KBM-7 (cell line): ENCODE measurements at regions not wholly inside any gene's neighbourhood (a gene's known extent, or its start where the extent isn't known, plus 50 kb on each side); places are given as distances from the start of the nearest gene placed in this dataset.
"Not testable (repeated sequence)": the region's sequence is repeated elsewhere in the genome, so short reads cannot be mapped to it uniquely, and the experiment has no call there.

Experiments used
- DNase-seq: peaks from one replicate; pipeline ENCODE4 v3.0.0-alpha.2; 2015
- in situ Hi-C: fragments of 300-500 bp; cut with MboI; formaldehyde crosslinking; loops from 2 replicates; pipeline ENCODE4 v1.14.3; 2020; ENCODE audit warnings: low sequenced_read_pairs, low pct_unique_long_range_greater_than_20kb, mixed read lengths

DNA sequence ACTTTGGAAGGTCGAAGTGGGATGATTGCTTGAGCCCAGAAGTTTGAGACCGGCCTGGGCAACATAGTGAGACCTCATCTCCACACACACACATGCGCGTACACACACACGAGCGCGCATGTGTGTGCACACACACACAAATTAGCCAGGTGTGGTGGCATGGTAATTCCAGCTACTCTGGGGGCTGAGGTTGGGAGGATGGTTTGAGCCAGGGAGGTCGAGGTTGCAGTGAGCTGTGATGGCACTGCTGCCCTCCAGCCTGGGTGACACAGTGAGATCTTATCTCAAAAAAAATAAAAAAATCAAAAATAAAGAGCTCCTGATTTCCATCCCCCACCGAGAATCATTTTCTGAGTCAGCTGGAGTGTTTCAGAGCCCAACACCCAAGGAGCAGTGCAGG is 261.5 kb upstream of the PLGLB2 start:
- DNase-seq, in situ Hi-C loops: not testable (repeated sequence)

DNA sequence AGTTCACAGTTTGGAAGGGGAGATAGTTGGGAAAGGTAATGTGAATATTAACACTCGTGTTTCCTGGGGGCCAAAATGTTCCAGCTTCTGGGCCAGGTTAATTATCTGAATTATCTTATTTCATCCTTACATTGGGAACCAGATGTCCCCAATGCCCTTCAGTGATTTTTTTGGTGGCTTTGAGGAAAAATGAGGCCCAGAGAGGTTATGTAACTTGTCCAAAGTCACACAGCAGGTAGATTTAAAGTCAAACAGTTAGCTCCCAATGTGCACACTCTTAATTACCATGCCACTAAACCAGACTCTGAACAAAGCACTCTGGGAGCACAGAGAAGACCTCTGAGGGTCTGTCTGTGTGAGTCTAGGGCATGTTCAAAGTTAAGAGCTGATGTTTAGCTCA is 259.9 kb upstream of the PLGLB2 start:
- in situ Hi-C loops, DNase-seq: not testable (repeated sequence)

DNA sequence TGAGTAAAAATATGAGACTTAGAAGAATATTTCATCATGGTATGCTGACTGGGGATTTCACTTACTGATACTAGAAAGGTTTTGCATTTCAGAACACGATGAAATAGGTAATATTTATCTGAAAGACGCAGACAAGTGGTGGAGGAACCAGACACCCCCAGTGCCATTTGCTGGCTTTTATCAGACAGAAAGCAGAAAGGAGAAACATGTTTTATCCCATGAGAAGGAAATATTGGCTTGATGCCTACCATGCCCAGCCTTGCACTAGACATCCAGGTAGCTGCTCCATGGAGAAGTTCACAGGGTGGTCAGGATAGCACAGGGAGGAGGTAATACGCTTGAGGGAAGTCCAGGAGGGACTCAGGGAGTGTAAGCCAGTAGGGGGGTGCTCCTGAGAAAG is 258.9 kb upstream of the PLGLB2 start:
- in situ Hi-C loops, DNase-seq: not testable (repeated sequence)

DNA sequence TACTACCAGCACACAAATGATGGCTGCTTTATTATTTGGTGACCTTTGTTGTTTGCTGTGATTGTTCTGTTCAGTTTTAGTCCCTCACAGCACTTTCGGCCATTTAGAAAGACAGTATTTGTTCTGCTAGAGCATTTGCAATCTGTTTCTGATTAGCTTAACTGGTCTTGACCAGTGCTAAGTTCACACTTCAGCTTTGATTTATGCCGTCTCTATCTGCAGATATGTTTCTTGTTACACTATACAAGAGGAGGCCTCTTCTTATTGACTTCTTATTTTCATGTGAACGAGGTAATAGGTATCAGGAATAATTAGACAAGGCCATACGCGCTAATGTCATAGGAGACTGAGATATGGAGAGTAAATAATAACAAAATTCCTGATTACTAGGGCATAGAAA is 253.0 kb upstream of the PLGLB2 start:
- in situ Hi-C loops, DNase-seq: not testable (repeated sequence)

DNA sequence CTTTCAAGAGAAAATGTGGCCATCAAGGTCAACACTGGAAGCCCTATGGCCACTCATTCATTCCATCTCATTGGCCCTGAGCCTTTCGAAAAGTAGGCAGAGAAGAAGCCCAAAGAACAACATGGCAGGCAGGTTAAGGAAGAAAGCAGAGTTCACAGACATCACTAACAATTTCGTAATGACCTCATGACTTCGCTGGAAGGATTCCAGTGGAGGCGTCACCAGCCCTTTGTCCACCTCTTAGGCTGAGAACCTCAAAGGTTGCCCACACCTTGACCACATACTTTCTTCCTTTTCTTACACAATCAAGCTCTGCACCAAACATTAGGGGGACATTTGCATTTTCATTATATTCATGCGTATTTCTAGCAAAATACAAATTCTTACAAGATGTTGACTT is 252.4 kb upstream of the PLGLB2 start:
- in situ Hi-C loops, result not testable (repeated sequence)

DNA sequence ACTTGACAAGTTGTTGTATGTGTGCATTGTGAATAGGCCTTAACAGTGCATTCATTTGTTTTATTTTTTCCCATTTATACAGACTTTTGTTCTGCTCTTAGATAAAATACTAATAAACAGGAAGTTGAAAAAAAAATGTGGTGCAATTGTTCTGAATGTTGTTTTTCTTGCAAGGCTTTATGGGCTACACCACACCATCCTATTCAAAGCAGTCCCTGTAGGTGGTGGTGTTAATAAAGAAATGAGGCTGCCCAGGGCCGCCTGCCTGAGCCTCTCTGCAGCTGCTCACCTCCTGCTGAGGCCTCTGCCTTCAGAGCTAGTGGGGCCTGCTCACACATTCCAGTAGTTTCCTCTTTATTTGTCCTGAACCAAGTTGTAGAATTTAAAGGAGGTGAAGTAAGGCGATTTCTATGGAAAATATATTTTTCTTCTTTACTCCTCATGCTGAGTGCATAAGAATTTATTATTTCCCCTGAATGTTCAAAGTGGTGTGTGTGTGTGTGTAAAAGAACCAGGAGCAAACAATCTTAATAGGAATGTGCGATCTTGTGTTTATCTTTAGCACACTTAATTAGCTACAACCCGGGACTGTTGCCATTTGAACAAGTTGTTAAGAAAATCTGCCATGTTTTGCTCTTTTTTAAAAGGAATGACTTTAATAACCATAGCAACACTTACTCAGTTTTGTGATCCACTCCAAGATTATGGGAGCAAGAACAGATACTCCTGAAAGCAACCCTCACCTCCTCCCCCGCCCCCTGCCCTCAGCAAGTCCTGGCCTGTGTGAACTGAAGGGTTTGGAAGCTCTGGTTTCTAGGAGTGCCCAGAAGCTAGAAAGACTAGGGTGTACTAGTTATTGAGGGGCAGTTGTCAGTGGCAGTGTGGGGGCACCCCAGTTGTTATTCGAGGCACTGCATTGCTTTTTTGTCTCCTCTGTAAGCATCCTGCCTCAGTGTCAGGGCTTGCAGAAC is 251.6 kb upstream of the PLGLB2 start:
- in situ Hi-C loops, result not testable (repeated sequence)
- DNase-seq, result peak; percentile 80

More for the DNA sequence above, 252.4 kb upstream of the PLGLB2 start:
- DNase-seq, result not testable (repeated sequence)

DNA sequence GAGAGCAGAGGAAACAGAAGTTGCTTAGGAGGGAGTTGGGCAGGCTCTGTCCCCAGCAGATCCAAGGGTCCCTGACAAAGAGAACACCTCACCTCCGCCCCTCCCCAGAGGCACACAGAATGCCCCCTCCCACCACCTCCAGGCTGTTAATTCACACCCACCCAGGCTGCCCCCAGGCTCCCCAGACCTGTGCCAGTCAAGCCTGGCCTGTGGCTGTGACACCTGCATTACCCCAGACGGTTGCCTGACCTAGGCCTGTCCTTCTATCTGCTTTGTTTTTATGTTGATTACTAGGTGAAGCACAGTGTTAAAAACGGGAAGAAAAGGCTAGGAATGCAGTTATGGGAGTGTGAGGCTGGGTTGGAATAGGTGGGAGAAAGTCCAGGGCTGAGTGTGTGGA is 250.8 kb upstream of the PLGLB2 start:
- in situ Hi-C loops, DNase-seq: not testable (repeated sequence)

DNA sequence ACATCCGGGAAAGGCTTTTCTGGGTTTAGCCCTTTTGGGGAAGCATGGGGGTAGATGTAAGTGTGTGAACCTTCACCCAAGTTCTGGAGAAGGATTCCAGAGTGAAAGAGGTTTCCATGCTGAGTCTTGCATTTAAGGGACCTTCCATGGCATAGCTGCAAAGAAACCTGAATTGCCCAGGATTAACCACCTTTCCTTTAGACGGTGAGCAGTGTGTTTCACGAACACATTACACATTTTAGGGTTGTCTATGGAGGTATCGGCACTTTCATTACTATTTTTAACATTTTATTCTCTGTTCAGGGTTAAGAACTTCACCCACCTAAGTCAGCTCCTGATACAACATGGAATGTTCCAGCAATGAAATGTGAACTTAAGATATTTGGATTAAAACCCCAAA is 250.2 kb upstream of the PLGLB2 start:
- DNase-seq, in situ Hi-C loops: not testable (repeated sequence)

DNA sequence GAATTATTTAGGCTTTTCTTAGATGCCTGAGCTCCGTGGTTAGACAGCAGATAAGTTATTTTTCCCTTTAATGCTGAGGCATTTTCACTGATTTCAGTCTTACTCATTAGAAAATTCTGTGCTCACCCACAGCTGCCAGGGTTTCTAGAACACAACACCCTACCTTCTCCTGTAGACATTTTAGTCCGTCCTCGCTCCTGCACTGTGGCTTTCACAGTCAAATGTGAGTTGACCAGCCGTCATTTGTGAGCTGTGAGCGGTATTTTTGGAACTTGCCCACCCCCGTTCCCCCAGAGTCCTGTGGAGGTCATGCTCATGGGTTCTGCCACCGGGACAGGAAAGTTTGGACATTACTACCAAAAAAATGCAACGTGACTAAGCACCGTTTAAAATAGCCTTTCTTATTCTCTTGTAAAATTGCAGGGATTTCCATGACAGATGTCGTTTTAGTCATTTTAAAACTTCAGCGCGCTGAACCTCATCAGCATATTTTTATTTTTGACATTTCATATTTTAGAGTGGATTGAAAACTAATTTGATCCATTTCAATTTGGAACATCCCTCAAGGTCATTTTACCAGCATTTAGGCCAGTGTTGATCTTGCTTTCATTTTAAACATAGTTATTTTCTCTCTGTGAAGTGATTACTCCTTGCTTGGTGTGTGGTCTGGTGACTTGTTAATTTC is 249.6 kb upstream of the PLGLB2 start:
- DNase-seq, in situ Hi-C loops: not testable (repeated sequence)

DNA sequence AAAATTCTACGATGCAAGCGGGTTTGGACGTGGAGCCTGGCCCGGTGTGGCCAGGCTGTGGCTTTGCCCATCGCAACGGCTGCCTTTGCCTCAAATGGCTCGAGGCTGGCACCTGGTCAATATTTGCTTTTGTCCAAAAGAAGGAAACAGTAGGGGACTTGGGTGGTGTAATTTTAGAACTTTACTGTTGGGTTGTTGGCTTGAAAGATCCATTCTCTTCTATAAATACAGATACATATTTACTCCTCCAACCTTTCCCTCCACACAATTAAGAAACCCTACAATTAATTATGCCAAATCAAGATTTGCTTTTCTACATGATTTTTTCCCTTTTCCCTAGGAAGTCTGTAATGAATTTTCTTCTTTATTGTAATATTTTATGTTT is 249.0 kb upstream of the PLGLB2 start:
- in situ Hi-C loops, DNase-seq: not testable (repeated sequence)

DNA sequence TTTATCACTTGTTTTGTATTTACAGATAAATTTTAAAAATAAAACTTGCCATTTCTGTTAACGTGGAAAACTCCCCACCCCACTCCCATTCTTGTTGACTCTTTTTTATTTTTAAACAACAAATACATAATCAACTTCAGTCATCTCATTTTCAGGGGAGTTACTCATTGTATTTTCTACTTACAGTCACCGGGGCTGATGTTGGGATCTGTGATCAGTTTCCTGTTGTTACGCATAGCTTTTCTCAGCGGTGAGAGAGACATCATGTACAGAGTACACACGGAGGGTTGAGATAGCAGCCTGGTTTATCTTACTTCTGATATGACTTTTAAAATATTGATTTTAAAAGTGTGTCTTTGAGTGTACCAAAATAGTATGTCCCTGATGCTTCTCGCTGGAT is 248.0 kb upstream of the PLGLB2 start:
- DNase-seq, result peak; percentile 29
- in situ Hi-C loops, result not testable (repeated sequence)

DNA sequence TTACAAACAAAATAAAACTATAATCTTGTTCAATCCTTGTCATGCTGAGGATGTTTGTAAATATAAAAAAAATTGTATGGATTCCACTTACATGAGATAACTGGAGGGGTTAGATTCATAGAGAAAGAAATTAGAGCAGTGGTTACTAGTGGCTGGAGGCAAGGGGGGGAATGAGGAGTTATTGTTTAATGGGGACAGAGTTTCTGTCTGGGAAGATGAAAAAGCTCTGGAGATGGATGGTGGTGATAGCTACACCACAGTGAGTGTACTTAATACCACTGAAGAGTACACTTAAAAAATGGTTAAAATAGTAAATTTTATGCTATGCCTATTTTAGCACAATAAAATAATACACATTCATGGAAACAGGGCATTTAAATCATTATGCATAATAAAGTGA is 247.5 kb upstream of the PLGLB2 start:
- in situ Hi-C loops, DNase-seq: not testable (repeated sequence)

DNA sequence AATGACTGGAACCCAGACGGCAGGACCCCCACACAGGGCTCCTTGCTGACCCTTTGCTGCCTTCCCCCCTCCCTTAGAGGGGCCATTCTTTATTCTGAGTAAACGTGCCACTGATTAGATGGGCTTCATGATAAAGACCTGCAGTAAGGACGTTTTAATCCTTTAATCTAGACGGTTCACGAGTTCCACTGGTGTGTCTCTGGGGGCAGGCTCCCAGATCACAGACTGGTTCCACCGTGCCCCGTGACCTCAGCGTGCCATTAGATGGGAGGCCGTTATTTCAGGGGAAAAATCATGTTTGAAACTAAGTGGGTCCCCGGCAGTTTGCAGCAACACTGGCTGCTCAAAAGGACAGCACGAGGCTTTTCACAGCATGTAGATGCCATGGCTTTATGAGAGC is 246.9 kb upstream of the PLGLB2 start:
- peak; percentile 20 for DNase-seq
- in situ Hi-C loops, result not testable (repeated sequence)

DNA sequence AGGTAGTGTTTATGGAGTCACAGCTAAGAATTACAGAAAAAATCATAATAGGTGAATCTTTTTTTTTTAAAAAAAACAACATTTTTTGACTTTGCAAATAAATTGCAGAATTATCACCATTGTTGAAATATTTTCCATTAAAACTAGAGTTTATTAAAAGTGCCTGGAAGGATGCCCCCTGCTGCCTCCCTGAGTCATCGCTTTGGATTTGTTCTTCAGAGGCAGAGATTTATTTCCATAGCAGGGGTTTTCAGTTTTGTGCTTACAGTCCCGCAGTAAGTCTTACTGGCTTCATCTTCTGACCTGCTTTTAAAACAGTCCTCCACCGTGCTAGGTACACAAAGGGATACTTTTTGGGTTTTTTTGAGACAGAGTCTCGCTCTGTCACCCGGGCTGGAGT is 244.9 kb upstream of the PLGLB2 start:
- DNase-seq, in situ Hi-C loops: not testable (repeated sequence)

DNA sequence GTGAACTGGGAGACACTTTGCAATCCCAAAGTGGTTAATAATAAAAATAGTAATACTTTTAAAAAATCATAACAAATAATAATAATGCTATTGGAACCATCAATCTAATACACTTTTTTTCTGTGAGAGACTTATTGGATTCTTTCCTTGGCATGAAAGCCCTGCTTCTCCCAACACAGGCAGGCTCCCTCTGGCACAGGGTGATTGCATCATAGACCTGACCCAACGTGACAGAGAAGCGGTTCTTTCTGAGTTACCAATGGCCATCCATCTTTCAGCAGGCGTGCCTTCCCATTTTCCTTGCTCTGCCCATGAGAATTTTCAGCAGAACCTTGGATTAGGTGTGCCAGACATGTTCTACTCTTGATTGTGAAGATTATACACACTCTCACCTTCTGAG is 242.6 kb upstream of the PLGLB2 start:
- in situ Hi-C loops, DNase-seq: not testable (repeated sequence)

DNA sequence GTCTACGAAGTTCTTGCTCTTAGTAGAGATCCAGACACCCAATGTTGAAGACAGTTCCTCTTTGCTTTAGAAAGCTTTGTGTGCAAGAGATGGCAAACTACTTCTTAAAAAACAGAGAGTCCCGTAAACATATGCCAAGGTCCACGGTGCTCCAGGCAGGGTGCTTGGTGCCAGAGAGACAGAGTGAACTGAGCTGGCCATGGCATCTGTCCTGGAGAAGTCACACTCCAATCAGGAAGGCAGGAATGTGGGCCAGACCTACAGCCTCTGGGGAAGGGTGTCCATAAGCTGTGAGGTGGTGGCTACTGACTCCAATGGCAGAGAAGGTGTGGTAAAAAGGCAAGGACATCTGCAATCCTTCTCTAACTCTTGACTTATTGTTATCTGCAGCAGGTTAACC is 242.0 kb upstream of the PLGLB2 start:
- in situ Hi-C loops, DNase-seq: not testable (repeated sequence)

DNA sequence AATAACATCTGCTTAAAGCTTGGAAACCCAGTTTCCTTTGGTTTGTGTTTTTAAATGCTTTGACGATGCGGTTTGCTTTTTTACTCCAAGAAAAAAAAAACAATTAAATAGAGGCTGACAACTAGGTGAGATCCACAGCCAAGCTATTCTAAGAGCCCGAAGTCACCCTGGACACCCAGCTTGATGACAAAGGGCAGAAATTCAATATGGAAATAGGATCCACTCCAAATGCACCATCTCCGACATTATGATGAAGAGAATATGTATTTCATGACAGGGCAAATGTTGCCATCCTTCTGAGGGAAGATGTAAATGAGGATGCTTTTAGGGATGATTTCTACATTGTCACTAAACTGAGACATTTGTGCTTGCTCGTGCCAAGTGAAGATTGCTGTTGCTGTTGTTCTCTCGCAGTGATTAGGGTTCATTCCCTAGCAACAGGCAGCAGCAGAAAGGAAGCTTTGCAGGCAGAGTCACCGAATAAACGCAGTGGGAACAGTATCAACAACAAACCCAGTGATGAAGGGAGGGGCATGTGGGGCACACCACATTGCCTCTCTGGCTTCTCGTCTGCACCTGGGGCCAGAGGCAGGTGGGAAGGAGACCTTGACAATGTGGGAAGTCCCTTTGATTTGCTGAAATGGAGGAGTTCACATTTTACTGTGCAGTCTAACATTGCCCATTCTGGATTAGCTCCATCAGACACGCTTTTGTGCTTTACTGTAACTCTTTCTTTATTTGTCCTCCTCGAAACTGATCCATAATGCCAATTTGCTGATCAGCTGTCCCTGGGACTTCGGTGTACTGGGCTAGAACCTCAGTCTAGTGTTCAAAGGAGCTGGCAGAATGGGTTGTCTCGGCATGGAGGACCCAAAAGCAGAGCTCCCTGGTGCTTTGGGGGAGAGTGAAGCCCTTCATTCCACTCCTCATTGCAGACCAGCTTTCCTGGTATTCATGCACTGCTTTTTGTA is 240.2 kb upstream of the PLGLB2 start:
- in situ Hi-C loops, DNase-seq: not testable (repeated sequence)

DNA sequence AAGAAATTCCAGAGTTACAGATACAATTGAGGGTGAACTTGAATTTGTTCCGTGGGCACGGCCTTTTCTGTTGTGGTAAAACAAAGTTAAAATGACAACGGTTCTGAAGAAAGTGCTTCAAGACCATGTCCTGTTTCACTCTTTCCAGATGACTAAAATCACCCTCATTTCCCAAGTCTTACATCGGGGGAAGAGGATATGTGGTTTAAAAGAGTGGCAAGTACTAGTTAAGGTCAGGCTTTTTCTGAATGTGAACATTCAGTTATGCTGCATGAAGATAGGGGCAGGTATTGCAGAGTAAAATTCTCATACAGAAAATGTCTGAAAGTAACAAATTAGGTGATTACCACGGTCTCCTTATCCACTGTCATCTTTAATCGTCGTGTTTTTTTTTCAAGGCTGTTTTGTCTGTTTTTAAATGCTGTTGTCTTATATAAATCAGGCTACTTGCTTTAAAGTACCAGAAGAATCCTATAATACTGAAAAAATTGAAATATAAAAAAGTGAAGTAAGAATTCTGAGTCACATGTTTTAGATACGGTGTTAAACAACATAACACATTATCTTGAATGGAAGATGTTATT is 236.6 kb upstream of the PLGLB2 start:
- DNase-seq, in situ Hi-C loops: not testable (repeated sequence)
